ENCODE measurements at regions not wholly inside any gene's neighbourhood (a gene's known extent, or its start where the extent isn't known, plus 50 kb on each side); places are given as distances from the start of the nearest gene placed in this dataset.

DNA sequence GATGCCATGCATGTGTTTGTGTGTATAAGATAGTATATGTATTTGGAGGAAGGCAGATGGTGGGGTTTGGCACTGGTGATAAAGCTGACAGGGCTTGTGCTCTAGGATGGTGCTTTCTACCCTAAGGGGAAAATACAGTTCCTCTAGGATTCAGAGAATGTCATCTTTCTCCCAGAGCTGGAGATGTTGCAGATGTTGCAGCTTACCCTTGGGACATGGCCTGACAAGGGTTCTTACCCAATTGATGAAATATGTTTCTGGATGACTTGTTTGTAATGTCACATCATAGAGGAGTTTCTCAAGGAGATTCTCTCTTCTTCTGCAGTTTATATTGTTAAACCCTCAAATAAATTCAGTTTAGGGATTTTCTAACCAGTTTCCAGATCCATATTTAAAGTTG, 52.5 kb upstream of the PITX2 start:
- no peak for DNase-seq

DNA sequence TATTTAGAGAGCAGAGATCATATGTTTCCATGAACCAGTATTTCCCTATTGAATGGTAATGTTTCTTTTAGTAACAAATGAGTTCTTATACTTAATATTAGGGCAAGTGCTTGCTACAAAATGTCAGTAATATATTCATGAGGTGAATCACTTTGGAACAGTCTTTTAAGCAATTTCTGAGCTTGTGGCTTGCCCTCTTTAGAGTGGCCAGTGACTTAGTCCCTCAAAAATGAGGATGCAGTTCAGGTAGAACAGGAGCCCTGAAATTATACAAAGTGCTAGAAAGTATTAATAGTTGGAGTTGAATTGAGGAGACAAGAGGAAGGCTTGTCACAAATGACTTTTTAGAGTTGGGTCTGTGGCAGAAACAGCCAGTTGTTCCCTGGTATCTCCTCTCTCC, 53.4 kb upstream of the PITX2 start:
- DNase-seq = no peak

DNA sequence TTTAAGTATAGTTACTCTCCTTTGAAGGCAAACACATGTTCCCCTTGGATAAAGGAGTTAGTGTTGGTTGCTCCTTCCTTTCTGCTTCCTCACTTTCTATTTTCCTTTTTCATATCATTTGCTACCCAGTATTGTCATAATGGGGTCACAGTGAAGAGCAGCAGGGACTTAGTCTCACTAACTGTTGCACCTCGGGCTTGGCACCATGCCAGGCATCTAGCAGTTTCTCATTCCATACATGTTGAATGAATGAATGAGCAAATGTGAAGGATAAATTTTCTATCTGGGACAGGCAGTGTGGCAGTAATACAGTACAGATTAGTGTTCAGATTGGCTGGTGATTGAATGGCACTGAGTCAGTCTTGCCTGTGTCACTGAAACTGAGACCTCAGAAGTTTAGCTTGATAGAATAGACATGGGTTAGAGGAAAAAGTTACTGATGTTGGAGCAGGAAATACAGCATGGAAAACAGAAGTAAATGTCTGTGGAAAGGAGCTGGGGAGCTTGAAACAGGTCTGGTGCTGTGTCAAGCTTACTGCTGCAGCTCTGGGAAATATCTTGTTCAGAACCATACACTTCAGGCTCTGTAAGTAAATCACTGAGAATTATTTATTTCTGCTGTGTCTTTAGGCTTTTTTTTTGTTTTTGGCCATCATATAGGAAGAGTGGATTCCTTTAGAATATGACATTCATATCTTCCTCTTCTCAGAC, 55.8 kb upstream of the PITX2 start:
- no peak for DNase-seq

DNA sequence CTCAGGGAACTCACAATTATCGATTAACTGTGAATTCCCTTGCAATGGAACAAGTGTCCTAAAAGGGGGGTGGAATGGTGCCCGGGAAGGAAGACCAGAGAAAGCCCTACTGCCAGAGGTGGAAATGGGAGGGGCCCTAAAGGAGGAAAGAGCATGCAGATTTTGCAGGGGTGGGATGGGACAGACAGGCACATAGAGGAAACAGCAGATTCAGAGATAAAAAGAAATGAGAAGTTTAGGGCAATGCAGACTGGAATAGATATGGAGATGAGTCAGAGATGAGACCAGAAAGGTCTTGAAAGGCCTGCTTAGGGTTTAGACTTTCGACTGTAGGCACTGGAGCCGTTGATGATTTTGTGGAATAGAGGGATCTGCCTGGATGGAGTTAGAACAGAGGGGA, 57.4 kb upstream of the PITX2 start:
- no peak for DNase-seq

DNA sequence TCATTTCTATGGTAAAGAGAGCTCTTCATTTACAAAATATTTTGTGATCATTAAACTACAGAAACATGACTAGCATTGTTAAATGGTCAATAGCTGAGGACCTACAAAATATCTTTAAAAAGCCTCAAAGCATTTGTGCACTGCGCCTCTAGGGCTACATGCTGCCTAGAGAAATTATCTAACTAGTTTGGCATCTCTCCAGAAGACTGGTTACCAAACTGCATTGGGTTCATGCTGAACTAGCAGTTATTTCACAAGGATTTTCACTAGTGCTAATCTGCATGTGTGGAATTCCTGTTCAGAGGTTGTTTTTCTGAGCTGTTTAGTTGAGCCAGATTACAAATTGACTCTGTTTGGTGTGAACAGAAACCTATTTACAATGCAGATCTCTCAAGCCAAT, 58.5 kb upstream of the PITX2 start:
- no peak for DNase-seq

DNA sequence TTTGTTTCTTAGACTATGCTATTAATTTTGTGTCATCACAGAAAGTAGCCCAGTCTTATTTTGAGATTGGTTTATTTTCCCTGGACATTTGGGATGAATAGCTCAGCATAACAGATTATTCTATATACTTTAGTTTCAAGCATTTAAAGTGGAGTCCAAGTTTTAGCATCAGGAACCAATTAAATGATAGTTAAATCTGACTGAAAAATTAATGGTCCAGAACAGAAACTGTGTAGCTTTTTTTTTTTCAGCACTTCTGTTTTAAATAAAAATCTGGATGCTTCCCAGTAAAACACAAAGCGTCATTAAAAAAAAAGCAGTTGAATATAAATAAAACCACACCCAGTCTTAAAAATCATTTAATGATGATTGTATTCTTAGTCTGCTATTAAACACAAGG, 59.4 kb upstream of the PITX2 start:
- DNase-seq = no peak

DNA sequence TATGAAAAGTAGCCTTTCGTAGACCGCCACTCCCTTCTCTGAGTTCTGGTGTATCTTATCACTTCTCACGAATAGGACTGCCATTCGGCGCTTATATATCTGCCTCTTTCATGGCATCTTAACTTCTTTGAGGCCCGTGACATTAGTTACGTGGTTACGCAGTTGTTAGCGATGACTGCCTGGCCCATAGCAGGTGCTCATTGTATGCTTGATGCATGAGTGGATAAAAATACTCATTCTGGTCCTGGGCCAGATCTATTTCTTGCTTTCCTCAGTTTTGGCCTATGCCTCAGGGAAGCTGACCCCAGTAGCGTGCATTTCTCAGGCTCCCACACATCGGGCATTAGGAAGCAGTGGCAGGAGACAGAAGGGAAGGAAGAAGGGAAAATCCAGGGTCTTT, 60.7 kb upstream of the PITX2 start:
- no peak for DNase-seq

DNA sequence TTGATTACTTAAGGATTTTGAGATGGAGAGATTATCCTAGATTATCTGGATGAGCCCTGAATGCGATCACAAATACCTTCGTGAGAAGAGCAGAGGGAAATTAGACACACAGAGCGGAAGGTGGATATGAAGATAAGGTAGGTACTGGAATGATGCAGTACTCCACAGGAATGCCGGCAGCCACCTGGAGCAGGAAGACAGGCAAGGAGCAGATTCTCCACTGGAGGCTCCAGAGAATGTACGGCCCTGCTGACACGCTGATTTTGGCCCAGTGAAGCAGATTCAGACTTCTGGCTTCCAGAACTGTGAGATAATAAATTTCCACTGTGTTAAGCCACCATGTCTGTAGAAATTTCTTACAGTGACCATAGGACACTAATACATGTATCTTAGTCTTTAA, 79.4 kb upstream of the PITX2 start:
- DNase-seq = no peak

DNA sequence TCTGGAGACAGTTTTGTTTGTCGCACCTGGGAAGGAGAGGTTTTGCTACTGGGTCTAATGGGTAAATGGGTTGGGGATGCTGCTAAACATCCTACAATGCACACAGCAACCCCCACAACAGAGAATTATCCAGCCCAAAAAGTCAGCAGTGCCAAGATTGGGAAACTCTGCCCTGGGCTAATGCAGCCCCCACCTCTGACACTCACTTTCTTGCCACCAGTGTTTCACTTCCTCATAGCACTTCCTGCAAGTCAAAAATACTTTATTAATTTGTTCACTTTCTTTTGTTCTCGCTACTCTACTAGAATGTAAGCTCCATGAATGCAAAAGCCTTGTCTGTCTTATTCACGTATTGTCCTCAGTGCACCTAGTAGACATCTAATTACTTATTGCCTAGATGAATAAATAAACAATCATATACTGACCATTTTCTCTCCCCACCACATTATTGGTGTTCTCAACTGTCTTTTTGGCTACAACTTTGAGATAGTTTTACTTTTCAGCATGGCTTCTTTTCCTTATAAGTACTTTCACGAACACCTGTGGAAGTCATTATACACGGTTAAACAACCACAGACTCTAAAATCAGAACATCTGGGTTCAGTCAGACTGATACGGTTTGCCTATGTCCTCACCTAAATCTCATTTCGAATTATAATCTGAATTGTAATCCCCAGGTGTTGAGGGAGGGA, 82.0 kb upstream of the PITX2 start:
- no peak for DNase-seq

DNA sequence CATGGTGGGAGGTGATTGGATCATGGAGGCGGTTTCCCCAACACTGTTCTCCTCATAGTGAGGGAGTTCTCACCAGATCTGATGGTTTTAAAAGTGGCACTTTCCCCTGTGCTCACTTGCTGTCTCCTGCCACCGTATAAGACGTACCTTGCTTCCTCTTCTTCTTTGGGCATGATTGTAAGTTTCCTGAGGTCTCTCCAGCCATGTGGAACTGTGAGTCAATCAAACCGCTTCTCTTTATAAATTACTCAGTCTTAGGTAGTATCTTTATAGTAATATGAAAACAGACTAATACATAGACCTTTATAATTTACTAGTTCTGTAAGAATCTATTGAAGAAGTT, 82.5 kb upstream of the PITX2 start:
- no peak for DNase-seq

DNA sequence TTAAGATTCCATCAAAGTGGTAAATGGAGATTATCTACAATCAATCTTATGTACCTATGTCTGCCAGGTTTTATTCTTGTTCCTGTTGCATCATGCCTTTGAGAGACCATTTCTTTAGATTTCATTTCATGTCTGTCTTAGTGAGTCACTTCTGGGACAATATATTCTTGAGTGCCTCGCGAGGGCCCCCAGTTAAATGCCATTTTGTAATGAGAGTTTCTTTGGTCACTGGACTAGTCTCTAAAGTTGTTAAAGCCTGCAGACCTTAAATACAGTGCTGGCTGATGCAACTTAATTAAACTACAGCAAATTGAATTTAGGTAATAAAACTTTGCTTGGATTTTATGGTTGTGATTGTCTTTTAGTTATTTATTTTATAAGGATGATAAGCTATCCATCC, 87.2 kb upstream of the PITX2 start:
- DNase-seq = no peak

DNA sequence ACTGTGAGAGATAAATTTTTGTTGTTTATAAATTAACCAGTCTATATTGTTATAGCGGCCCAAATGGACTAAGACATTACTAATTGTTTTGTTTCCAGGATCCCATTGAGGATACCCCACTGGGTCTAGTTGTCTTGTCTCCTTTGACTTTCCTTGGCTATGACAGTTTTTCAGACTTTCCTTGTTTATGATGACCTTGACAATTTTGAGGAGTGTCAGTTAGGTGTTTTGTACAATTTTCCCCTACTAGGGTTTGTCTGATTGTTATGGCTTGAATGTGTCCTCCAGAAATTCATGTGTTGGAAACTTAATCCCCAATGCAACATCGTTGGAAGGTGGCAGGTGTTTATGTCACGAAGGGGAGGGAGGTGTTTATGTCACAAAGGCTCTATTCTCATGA, 89.6 kb upstream of the PITX2 start:
- DNase-seq = no peak

DNA sequence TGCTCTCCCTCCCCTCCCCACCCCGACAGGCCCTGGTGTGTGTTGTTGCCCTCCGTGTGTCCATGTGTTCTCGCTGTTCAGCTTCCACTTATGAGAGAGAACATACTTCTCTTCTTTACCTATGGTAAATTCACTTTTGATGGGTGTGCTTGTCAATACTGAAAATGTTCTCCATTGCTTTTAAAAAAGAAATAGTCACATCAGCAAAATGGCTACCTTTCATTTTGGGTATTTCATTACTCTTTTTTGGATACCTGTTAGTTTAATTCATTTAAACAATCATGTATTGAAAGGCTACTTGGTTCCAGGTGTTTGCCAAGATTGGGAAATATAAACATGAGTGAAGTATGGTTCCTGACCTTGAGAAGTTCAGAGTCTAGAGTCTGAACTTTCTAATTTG, 107.4 kb upstream of the PITX2 start:
- no peak for DNase-seq

DNA sequence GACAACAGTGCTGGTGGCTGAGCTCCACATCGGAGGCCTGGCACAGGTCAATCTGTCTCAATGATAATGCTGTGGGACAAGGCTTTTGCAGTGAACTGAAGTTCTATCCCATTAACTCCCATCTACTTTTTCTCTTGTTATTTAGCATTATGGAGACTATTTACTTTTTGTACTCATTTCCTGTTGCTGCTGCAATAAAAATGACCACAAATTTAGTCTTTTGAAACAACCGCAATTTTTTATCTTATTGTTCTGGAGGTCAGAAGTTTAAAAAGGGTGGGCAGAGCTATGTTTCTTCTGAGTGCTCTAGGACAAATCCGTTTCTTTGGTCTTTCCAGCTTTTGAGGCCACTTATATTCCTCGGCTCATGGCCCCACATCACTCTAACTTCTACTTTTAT, 111.0 kb upstream of the PITX2 start:
- DNase-seq = no peak

DNA sequence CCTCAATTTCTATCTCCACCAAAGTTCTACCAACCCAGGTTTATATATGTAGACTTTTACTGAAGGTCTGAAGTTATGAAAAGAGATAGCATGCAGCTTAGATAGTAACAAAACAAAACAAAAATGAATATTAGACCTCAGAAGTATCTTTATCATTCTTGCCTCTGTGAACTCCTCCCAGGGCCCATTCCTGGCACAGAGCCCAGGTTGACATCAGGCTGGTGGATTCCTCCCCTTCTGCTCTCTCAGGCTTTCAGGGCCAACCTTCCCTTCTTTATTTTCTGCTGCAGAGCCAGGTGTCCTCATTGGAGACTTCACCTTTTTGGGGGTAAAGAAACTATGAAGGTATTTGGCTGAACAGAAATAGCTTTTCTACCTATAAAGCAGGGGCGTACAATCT, 112.8 kb upstream of the PITX2 start:
- DNase-seq = no peak

DNA sequence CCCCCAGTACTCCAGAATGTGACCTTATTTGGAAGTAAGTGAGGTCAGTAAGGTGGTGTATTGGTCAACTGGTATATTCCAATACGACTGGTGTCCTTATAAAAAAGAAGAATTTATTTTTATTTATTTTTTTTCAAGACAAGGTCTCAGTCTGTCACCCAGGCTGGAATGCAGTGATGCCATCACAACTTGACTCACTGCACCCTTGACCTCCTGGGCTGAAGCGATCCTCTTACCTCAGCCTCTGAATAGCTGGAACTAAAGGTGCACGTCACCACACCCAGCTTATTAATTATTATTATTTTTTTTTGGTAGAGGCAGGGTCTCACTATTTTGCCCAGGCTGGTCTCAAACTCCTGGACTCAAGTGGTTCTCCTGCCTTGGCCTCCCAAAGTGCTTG, 115.1 kb upstream of the PITX2 start:
- no peak for DNase-seq

DNA sequence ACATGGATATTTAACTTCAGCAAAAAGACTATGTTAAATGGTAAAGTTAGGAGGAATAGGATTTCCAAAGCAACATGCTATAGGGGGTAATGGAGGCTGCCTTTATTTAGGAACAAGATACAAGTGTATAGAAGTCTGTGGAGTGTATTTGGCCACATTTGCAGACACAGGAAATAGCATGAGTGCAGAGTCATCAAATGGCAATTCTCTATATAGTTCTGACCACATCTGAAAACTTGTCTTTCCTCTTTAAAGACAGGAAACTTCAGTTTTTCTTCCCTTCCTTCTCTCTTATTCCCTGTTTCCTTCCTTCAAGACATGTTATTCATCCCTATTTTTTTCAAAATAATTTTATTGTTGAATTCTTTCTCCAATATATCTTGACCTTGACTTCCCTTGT, 119.3 kb upstream of the PITX2 start:
- DNase-seq = no peak

DNA sequence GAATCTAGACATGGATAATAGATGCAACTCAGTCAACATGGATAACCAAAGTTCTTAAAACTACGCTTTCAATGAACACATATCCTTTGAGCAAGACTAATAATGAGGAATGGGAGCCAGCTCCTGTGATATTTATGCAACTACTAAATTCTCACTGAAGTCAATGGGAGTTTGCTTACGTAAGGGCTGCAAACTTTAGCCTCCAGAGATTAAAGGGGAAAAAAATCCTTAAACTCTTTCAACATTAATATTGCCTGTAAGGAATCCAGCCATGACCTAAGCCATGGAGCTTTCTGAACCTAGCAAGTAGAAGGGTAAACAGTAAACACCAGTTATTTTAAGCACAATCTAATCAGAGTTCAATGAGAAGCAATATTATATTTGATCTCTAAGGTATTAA, 125.2 kb upstream of the PITX2 start:
- DNase-seq = no peak

DNA sequence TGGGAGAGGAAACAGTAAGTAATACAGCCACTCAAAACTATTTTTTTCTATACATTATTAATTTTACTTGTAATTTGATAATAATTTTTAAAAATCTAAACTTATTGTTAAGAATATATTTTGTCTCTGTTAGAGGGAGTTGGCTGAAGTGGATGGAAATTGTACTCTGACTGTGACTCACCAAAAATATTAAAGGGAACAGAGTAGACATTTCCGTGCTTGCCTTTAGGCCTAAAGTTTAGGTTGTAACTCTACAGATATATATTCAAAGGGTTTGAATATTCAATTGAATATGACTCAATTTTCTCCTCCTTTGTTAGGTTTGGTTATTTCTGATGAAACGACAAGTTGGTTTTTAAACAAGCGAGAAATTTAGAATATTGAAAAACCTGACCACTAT, 128.3 kb upstream of the PITX2 start:
- no peak for DNase-seq

DNA sequence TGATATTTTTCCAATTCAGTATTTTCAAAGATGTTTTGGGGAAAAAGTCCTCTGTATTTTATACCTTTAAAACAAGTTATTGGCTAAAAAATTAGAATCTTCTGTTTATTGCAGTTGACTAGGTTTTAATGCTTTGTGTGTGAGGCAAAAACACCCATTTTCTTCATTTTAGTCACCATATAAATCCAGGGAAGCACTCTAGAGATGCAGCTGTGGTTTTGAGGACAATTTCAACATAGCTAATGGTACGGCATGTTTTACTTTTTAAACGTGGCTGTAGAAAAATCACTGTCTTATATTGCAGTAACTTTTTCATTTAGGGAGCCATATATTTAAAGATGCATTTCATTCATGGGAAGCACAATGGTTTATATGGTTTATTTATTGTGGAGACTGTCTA, 129.1 kb upstream of the PITX2 start:
- DNase-seq = no peak

DNA sequence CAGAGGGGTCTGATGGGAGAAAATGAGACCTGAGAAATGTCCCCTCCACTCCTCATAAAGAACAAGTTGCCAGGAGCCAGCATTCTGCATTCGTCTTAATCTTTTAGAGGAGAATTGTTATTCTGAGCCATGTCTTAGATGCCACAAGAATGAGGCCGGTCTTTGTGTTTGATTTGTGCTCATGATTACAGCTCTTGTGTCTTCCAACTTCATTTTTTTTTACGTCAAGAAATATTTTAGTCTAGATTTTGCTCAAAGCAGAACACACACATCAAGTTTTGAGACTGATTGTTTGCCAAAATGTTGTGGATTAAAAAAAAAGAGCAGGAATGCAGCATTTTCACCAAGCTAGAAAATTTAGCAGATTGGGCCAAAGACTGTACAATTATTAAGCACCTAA, 130.6 kb upstream of the PITX2 start:
- DNase-seq = no peak

DNA sequence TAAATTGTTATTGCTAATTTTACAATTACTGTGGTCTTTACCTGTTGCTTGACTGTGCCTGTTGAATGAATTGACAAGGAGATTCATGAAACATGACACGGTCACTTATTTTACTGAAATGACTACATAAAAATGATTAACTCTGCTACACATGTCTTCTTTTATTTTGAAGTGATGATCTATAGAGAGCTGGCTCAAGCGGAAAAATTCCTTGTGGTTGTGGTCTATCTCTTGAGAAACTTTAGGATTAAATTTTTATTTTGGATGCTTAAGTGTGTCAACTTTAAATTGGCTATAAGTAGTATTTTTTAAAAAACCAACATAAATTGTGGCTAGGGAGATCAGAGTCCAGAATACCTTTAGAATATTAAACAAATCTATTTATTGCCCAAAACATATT, 131.8 kb upstream of the PITX2 start:
- no peak for DNase-seq

DNA sequence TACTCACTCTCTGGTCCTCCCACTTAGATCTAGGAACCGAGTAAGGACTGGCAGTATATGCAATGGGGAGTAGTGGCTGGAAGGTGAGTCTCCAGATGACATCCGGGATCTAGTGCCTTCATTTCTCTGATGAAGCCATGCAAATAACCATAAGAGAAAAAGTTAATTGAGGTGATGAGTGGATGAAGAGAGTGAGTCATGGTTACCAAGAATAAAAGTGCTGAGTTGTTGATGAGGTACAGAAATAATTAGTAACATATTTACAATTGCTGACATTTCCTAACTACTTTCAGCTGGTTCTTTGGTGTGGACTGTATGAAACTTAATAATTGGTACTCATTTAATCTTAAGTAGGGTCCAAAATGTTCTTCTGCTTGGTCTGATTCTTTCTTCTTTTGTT, 146.7 kb upstream of the PITX2 start:
- no peak for DNase-seq

DNA sequence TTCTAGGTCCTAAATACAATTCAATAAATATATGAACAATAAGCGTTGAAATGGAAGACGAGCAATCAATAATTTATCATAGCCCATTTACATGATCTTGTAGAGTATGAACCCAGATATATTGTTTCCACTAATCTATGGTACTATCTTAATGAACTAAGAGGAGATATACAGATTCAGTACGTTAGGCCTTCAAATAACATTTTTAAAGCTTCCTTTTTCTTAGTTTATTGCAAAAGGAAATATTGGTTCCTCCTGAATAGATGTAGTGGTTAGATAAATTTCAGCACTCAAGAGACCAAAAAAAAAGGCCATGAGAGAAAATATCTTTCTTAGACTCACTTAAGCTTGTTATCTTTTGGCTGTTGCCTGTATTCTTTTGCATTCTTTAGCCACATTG, 147.5 kb upstream of the PITX2 start:
- DNase-seq = no peak

DNA sequence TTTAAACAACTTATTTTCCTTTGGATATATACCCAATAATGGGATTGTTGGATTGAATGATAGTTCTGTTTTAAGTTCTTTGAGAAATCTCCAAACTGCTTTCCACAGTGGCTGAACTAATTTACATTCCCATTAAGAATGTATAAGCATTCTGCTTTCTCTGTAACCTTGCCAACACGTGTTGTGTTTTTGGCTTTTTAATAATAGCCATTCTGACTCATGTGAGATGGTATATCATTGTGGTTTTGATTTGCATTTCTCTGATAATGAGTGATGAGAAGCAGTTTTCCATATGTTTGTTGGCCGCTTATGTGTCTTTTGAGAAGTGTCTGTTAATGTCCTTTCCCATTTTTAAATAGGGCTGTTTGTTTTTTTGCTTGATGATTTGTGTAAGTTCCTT, 155.6 kb upstream of the PITX2 start:
- no peak for DNase-seq
